ENCODE measurements at regions not wholly inside any gene's neighbourhood (a gene's known extent, or its start where the extent isn't known, plus 50 kb on each side); places are given as distances from the start of the nearest gene placed in this dataset.

GRCh38 chr4:18559492-18559891 lies 537.9 kb upstream of the LCORL start:
- intact Hi-C loops (cut with micrococcal nuclease), result no loop called here
- no peaks in the 10 kb centered on the region for H3K36me3 ChIP-seq (ENCODE audit: control insufficient read depth in 2 of 2, extremely low read depth in 1 of 2, insufficient read depth in 2 of 2, low read length in 2 of 2)
- H3K79me2 ChIP-seq (ENCODE audit: control insufficient read depth, insufficient read depth, low read length), result no peaks in the 10 kb centered on the region
- no peak for DNase-seq (ENCODE audit: low read depth, low spot score)
- no peak overlapping the region for H3K4me2 ChIP-seq (ENCODE audit: insufficient read depth, low read length)
- dilution Hi-C loops (cut with MboI; ENCODE audit: extremely low pct_ligation_motif_present, low sequenced_read_pairs), result no loop called here
- H4K20me1 ChIP-seq (replicated peaks; ENCODE audit: control insufficient read depth, extremely low read depth, insufficient read depth, low read length), result no peaks in the 10 kb centered on the region
- no peaks in the 10 kb centered on the region for H3K9me1 ChIP-seq (replicated peaks; ENCODE audit: control insufficient read depth, extremely low read depth, insufficient read depth, low read length)
- no peak for TF ChIP-seq GATA2 (IDR thresholded peaks at IDR 0.05; ENCODE audit: insufficient read depth, insufficient read length, low read depth, low read length)
- no peak for TF ChIP-seq POLR2A (IDR thresholded peaks at IDR 0.05; ENCODE audit: low read depth, low read length)
- no peak for TF ChIP-seq MAX (IDR thresholded peaks at IDR 0.05; ENCODE audit: insufficient read depth, insufficient read length)
- TF ChIP-seq CTCF (IDR thresholded peaks at IDR 0.05; ENCODE audit: extremely low read depth in 1 of 2, insufficient read depth in 1 of 2, low read depth in 1 of 2, low read length in 2 of 2), result no peak
- no peak for TF ChIP-seq FOS (IDR thresholded peaks at IDR 0.05; ENCODE audit: borderline replicate concordance, insufficient read depth, low read length)
- TF ChIP-seq JUN (IDR thresholded peaks at IDR 0.05; ENCODE audit: borderline replicate concordance, insufficient read depth, insufficient read length, low read depth), result no peak
- TF ChIP-seq EZH2 (IDR thresholded peaks at IDR 0.05; ENCODE audit: borderline replicate concordance, low read depth, low read length, severe bottlenecking), result no peak
- no peak for TF ChIP-seq MYC (IDR thresholded peaks at IDR 0.05; ENCODE audit: low read depth, low read length)
- no peak for TF ChIP-seq POLR2AphosphoS5 (IDR thresholded peaks at IDR 0.05; ENCODE audit: insufficient read depth, low read depth, low read length)
- H3K4me1 ChIP-seq (ENCODE audit: control insufficient read depth, extremely low read depth, insufficient read depth, low read length), result no peaks in the 10 kb centered on the region
- FAIRE-seq, result no peak
- H3K27me3 ChIP-seq (ENCODE audit: control insufficient read depth in 2 of 2, insufficient read depth in 2 of 2, low read length in 2 of 2), result no peaks in the 10 kb centered on the region
- no peak overlapping the region for H2AFZ ChIP-seq (ENCODE audit: low read depth, low read length)
- H3K9me3 ChIP-seq (replicated peaks; ENCODE audit: control insufficient read depth, insufficient read depth, low read length), result no peaks in the 10 kb centered on the region
- no peak overlapping the region for H3K27ac ChIP-seq (ENCODE audit: insufficient read depth, low read depth, low read length)
- ChIA-PET POLR2A (no interaction called here), CTCF (no interaction called here)
- H3K9ac ChIP-seq (replicated peaks; ENCODE audit: extremely low read depth, insufficient read depth, low read length), result no peak overlapping the region
- H3K4me3 ChIP-seq (replicated peaks in 1 of 3; ENCODE audit: insufficient read depth in 1 of 3, low read depth in 1 of 3, low read length in 3 of 3), result no peak overlapping the region
- BruUV-seq (replicated peaks), result no TSS peak

Measured in endothelial cell of umbilical vein (primary cell).